GM04504 (cell line): ENCODE measurements at regions not wholly inside any gene's neighbourhood (a gene's known extent, or its start where the extent isn't known, plus 50 kb on each side); places are given as distances from the start of the nearest gene placed in this dataset.
"Not testable (repeated sequence)": the region's sequence is repeated elsewhere in the genome, so short reads cannot be mapped to it uniquely, and the experiment has no call there.

Source experiments
- DNase-seq: peaks from one replicate; pipeline ENCODE4 v3.0.0-alpha.2; 2012; ENCODE audit warnings: low read depth

- no peak for DNase-seq
Measured at GRCh38 chr5:87139795-87140194, 127.9 kb upstream of the RASA1 start.

- DNase-seq = no peak
Measured at GRCh38 chr5:87141544-87141943, 126.1 kb upstream of the RASA1 start.

- not testable (repeated sequence) for DNase-seq
Measured at GRCh38 chr5:87145853-87146252, 121.8 kb upstream of the RASA1 start.

- no peak for DNase-seq
Measured at GRCh38 chr5:87147441-87147840, 120.2 kb upstream of the RASA1 start.

- no peak for DNase-seq
Measured at GRCh38 chr5:87150630-87151029, 117.1 kb upstream of the RASA1 start.

GRCh38 chr5:87151547-87151946 is 116.1 kb upstream of the RASA1 start:
- peak; percentile 67 for DNase-seq

- DNase-seq = no peak
Measured at GRCh38 chr5:87152886-87153285, 114.8 kb upstream of the RASA1 start.

- no peak for DNase-seq
Measured at GRCh38 chr5:87154191-87154590, 113.5 kb upstream of the RASA1 start.

- DNase-seq = no peak
Measured at GRCh38 chr5:87155106-87155505, 112.6 kb upstream of the RASA1 start.

- no peak for DNase-seq
Measured at GRCh38 chr5:87156631-87157030, 111.1 kb upstream of the RASA1 start.

- DNase-seq = no peak
Measured at GRCh38 chr5:87164409-87164808, 103.3 kb upstream of the RASA1 start.

- DNase-seq = no peak
Measured at GRCh38 chr5:87169300-87169991, 98.2 kb upstream of the RASA1 start.

- no peak for DNase-seq
Measured at GRCh38 chr5:87170799-87171198, 96.9 kb upstream of the RASA1 start.

- no peak for DNase-seq
Measured at GRCh38 chr5:87182649-87183048, 85.0 kb upstream of the RASA1 start.

- DNase-seq = no peak
Measured at GRCh38 chr5:87183896-87184295, 83.8 kb upstream of the RASA1 start.

- no peak for DNase-seq
Measured at GRCh38 chr5:87184605-87185004, 83.1 kb upstream of the RASA1 start.

- no peak for DNase-seq
Measured at GRCh38 chr5:87185838-87186237, 81.8 kb upstream of the RASA1 start.

- DNase-seq = no peak
Measured at GRCh38 chr5:87188391-87188790, 79.3 kb upstream of the RASA1 start.

- DNase-seq = no peak
Measured at GRCh38 chr5:87190041-87190440, 77.6 kb upstream of the RASA1 start.

- no peak for DNase-seq
Measured at GRCh38 chr5:87190687-87191086, 77.0 kb upstream of the RASA1 start.

GRCh38 chr5:87191645-87192044 is 76.0 kb upstream of the RASA1 start:
- DNase-seq = no peak

- DNase-seq = no peak
Measured at GRCh38 chr5:87195104-87195591, 72.5 kb upstream of the RASA1 start.

GRCh38 chr5:87195616-87196015 is 72.1 kb upstream of the RASA1 start:
- no peak for DNase-seq

GRCh38 chr5:87198010-87198409 is 69.7 kb upstream of the RASA1 start:
- DNase-seq = no peak
